ENCODE measurements at regions not wholly inside any gene's neighbourhood (a gene's known extent, or its start where the extent isn't known, plus 50 kb on each side); places are given as distances from the start of the nearest gene placed in this dataset.

- DNase-seq = no peak
Measured at GRCh38 chr18:56118422-56118821, 520.0 kb downstream of the TXNL1 start.

- no peak for DNase-seq
Measured at GRCh38 chr18:56115071-56116015, 523.0 kb downstream of the TXNL1 start.

GRCh38 chr18:56112984-56113383, 525.0 kb upstream of the TCF4 start:
- DNase-seq = no peak

GRCh38 chr18:56112013-56112749, 524.2 kb upstream of the TCF4 start:
- no peak for DNase-seq

- no peak for DNase-seq
Measured at GRCh38 chr18:56109757-56110156, 521.8 kb upstream of the TCF4 start.

GRCh38 chr18:56108478-56109367, 520.7 kb upstream of the TCF4 start:
- no peak for DNase-seq

- no peak for DNase-seq
Measured at GRCh38 chr18:56107821-56108477, 520.0 kb upstream of the TCF4 start.

GRCh38 chr18:56100090-56100722, 512.2 kb upstream of the TCF4 start:
- no peak for DNase-seq

- no peak for DNase-seq
Measured at GRCh38 chr18:56097621-56098020, 509.6 kb upstream of the TCF4 start.

- DNase-seq = no peak
Measured at GRCh38 chr18:56096861-56097260, 508.9 kb upstream of the TCF4 start.

- DNase-seq = no peak
Measured at GRCh38 chr18:56089612-56090258, 501.7 kb upstream of the TCF4 start.

- DNase-seq = no peak
Measured at GRCh38 chr18:56086786-56087185, 498.8 kb upstream of the TCF4 start.

- no peak for DNase-seq
Measured at GRCh38 chr18:56086176-56086575, 498.2 kb upstream of the TCF4 start.

- DNase-seq = no peak
Measured at GRCh38 chr18:56085551-56085950, 497.6 kb upstream of the TCF4 start.

GRCh38 chr18:56083523-56084287, 495.7 kb upstream of the TCF4 start:
- DNase-seq = no peak

GRCh38 chr18:56083097-56083521, 495.1 kb upstream of the TCF4 start:
- no peak for DNase-seq

- no peak for DNase-seq
Measured at GRCh38 chr18:56076723-56077122, 488.7 kb upstream of the TCF4 start.

- no peak for DNase-seq
Measured at GRCh38 chr18:56068701-56069100, 480.7 kb upstream of the TCF4 start.

- DNase-seq = no peak
Measured at GRCh38 chr18:56067969-56068671, 480.1 kb upstream of the TCF4 start.
